PC-3 (cell line): ENCODE measurements at regions not wholly inside any gene's neighbourhood (a gene's known extent, or its start where the extent isn't known, plus 50 kb on each side); places are given as distances from the start of the nearest gene placed in this dataset.

Experiments
- ATAC-seq: fragments of 200-7000 bp; cut with Tn5 transposase; 2 replicates; pipeline ENCODE4 v1.9.1; 2020; ENCODE audit warnings: mild to moderate bottlenecking, moderate library complexity
- BruUV-seq: library from RNA; stranded (reverse); fragments of 400-500 nt; replicated peaks from 2 replicates; lab custom pipeline; 2021; lab: Mats Ljungman, UMichigan
- CTCF ChIA-PET: fragments of 300-600 bp; sonication (Branson Sonifier 250); formaldehyde crosslinking; loops from one replicate; lab custom pipeline; 2022; ENCODE audit warnings: antibody characterized with exemption; lab: Charles Lee
- POLR2A ChIA-PET: fragments of 300-600 bp; sonication (Branson Sonifier 250); formaldehyde crosslinking; loops from one replicate; lab custom pipeline; 2022; ENCODE audit warnings: antibody characterized with exemption; ENCODE audit not compliant: unreplicated experiment; lab: Charles Lee
- DNase-seq: peaks from one replicate; pipeline ENCODE4 v3.0.0-alpha.2; 2015
- H2AFZ ChIP-seq: fragments of 300-600 bp; sonication (generic); 2 replicates; pipeline ENCODE4 v1.6.0; 2016; ENCODE audit warnings: antibody characterized with exemption, low read length
- H3F3A ChIP-seq: fragments of 300-600 bp; sonication (generic); one replicate; pipeline ENCODE4 v1.6.0; 2017; ENCODE audit warnings: antibody characterized with exemption, low read length, control low read depth, mild to moderate bottlenecking; ENCODE audit not compliant: unreplicated experiment
- H3K27ac ChIP-seq: fragments of 300-600 bp; sonication (generic); 2 replicates; pipeline ENCODE4 v1.5.1; 2016; ENCODE audit warnings: mild to moderate bottlenecking, low read length
- H3K27me3 ChIP-seq: fragments of 300-600 bp; sonication (generic); 2 replicates; pipeline ENCODE4 v1.6.1; 2016; ENCODE audit warnings: low read length, mixed read lengths
- H3K36me3 ChIP-seq: fragments of 300-600 bp; sonication (generic); 2 replicates; pipeline ENCODE4 v1.6.1; 2016; ENCODE audit warnings: low read depth, mixed run types, low read length, mixed read lengths
- H3K4me1 ChIP-seq: fragments of 300-600 bp; sonication (generic); 2 replicates; pipeline ENCODE4 v1.5.1; 2016; ENCODE audit warnings: low read length; ENCODE audit not compliant: insufficient read depth
- H3K4me2 ChIP-seq: fragments of 300-600 bp; sonication (generic); 2 replicates; pipeline ENCODE4 v1.6.0; 2016; ENCODE audit warnings: low read length
- H3K4me3 ChIP-seq: fragments of 300-600 bp; sonication (generic); 2 replicates; pipeline ENCODE4 v1.5.1; 2016; ENCODE audit warnings: mild to moderate bottlenecking, low read length, mixed read lengths
- H3K79me2 ChIP-seq: fragments of 300-600 bp; sonication (generic); 2 replicates; pipeline ENCODE4 v1.6.1; 2017; ENCODE audit warnings: low read length, mixed read lengths
- H3K9ac ChIP-seq: fragments of 300-600 bp; sonication (generic); 2 replicates; pipeline ENCODE4 v1.6.0; 2016; ENCODE audit warnings: mild to moderate bottlenecking, low read length
- H3K9me2 ChIP-seq: fragments of 300-600 bp; sonication (generic); replicated peaks from 2 replicates; pipeline ENCODE4 v1.6.1; 2016; ENCODE audit warnings: mixed run types, low read length, mixed read lengths
- H3K9me3 ChIP-seq: fragments of 300-600 bp; sonication (generic); 2 replicates; pipeline ENCODE4 v1.6.1; 2016; ENCODE audit warnings: low read length, mixed read lengths
- H4K20me1 ChIP-seq: fragments of 300-600 bp; sonication (generic); 2 replicates; pipeline ENCODE4 v1.6.1; 2016; ENCODE audit warnings: low read length, mixed read lengths
- EZH2 ChIP-seq: fragments of 300-600 bp; sonication (generic); IDR thresholded peaks from one replicate; pipeline ENCODE4 v1.6.1; 2017; ENCODE audit warnings: antibody characterized with exemption, mild to moderate bottlenecking, low read length; ENCODE audit not compliant: unreplicated experiment
- EZH2phosphoT487 ChIP-seq: fragments of 300-600 bp; sonication (generic); IDR thresholded peaks from 2 replicates; pipeline ENCODE4 v1.6.1; 2018; ENCODE audit warnings: mild to moderate bottlenecking, antibody characterized with exemption, low read length, borderline replicate concordance
- intact Hi-C: fragments of 100-400 bp; cut with micrococcal nuclease; formaldehyde crosslinking; loops from 2 replicates; pipeline ENCODE4 v1.9.0; 2023
- TF ChIP-seq, protein P1 (sequence below): fragments of 300-600 bp; sonication (generic); conservative IDR thresholded peaks from 2 replicates; pipeline ENCODE4 v1.5.1; 2017; ENCODE audit warnings: antibody characterized with exemption, low read depth, mild to moderate bottlenecking, low read length

DNA sequence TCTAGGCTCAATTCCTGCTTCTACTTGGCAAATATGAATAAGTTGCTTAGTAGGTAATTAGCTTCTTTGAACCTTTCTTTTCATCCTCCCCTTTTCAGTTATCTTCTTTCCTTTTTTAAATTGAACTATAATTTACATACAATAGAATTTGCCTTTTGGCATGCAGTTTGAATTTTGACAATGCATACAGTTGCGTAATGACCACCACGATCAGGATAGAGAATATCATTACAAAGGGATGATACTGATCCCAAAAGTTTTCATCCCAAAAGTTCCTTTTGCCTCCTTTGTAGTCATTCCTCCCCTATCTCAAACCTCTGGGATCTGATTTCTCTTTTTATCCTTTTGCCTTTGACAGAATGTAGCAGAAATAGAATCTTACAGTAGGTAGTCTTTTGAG, 164.4 kb downstream of the NOC3L start:
- H3K4me1 ChIP-seq: peaks cover 18% of the 10 kb centered on the region
- TF ChIP-seq EZH2 (no peak), EZH2phosphoT487 (no peak)
- TF ChIP-seq, protein P1, sequence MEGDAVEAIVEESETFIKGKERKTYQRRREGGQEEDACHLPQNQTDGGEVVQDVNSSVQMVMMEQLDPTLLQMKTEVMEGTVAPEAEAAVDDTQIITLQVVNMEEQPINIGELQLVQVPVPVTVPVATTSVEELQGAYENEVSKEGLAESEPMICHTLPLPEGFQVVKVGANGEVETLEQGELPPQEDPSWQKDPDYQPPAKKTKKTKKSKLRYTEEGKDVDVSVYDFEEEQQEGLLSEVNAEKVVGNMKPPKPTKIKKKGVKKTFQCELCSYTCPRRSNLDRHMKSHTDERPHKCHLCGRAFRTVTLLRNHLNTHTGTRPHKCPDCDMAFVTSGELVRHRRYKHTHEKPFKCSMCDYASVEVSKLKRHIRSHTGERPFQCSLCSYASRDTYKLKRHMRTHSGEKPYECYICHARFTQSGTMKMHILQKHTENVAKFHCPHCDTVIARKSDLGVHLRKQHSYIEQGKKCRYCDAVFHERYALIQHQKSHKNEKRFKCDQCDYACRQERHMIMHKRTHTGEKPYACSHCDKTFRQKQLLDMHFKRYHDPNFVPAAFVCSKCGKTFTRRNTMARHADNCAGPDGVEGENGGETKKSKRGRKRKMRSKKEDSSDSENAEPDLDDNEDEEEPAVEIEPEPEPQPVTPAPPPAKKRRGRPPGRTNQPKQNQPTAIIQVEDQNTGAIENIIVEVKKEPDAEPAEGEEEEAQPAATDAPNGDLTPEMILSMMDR: no peak
- H4K20me1 ChIP-seq: no peaks in the 10 kb centered on the region
- no peak for ATAC-seq
- POLR2A ChIA-PET: no interaction called here
- DNase-seq: no peak
- intact Hi-C loops: no loop called here
- no peak overlapping the region for H3K9ac ChIP-seq
- H3K27me3 ChIP-seq: no peaks in the 10 kb centered on the region
- H3K27ac ChIP-seq: no peak overlapping the region
- H3K36me3 ChIP-seq: no peaks in the 10 kb centered on the region
- no peak overlapping the region for H2AFZ ChIP-seq
- no peaks in the 10 kb centered on the region for H3K9me2 ChIP-seq
- CTCF ChIA-PET: no interaction called here
- no peak overlapping the region for H3K4me2 ChIP-seq
- no peaks in the 10 kb centered on the region for H3K9me3 ChIP-seq
- no peaks in the 10 kb centered on the region for H3K79me2 ChIP-seq
- no TSS peak for BruUV-seq
- no peak overlapping the region for H3K4me3 ChIP-seq
- no peaks in the 10 kb centered on the region for H3F3A ChIP-seq

DNA sequence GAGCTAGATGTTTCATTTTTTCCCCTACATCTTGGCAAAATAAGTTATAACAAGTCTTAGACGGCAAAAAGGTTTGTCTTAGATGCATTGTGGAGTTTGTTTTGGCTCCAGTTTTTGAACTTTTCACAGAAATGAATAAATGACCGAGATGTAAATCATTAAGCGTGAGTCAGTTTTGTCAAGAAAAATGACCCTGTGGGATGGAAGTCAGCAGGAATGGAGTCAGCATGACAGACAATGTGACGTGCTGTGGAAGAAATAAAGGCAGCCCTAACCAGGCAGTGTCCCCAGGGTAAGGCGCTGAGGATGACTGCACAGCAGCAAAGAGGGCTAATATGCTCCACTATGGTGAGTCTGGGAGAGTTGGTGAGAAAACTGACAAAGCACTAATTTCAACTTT, 163.2 kb downstream of the NOC3L start:
- Histone ChIP-seq H4K20me1 (no peaks in the 10 kb centered on the region), H3K79me2 (no peaks in the 10 kb centered on the region), H3K4me3 (no peak overlapping the region), H3K36me3 (no peaks in the 10 kb centered on the region), H2AFZ (no peak overlapping the region), H3K9ac (no peak overlapping the region), H3K9me3 (no peaks in the 10 kb centered on the region), H3K27me3 (no peaks in the 10 kb centered on the region), H3K27ac (0 out of 2 replicates have a peak overlapping the region, but pooled peaks have one; percentile 39), H3K9me2 (no peaks in the 10 kb centered on the region), H3K4me1 (peaks cover 8% of the 10 kb centered on the region), H3K4me2 (no peak overlapping the region), H3F3A (no peaks in the 10 kb centered on the region)
- DNase-seq (peak; percentile 24), ATAC-seq (no peak)
- TF ChIP-seq EZH2 (no peak), EZH2phosphoT487 (no peak)
- TF ChIP-seq, protein P1: no peak
- ChIA-PET CTCF (no interaction called here), POLR2A (no interaction called here)
- BruUV-seq: no TSS peak
- intact Hi-C loops: no loop called here

DNA sequence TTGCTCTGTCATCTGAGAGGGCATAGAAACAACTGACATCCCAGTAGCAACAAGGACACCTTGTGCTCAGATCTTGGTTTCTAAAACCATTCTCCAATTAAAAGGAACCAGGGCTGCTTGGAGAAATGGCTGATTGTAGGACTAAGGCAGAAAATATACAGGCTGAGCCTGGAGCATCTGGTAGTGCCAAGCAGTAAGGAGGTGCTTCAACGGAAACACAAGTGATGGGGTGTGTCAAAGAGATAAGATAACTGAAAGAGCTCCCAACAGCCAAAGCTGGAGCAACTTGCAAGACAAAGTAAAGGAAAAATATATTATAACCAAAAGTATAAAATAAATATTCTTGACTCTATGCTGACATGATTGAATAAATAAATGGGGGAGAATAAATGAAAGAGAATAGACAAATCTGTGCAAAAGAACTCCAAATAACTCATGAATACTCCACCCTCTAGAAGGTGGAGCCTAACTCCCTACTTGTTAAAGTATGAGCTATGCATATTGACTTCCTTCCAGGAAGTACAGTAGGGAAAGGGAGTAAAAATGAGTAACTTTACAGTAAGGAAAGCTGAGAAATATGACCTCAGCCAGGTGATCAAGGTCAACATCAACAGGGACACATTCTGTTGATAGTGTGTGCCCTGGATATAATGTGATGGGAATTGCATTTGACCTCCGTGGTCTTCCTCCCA, 162.4 kb downstream of the NOC3L start:
- peak; percentile 15 for DNase-seq
- ChIA-PET POLR2A (no interaction called here), CTCF (no interaction called here)
- no peaks in the 10 kb centered on the region for H3K27me3 ChIP-seq
- H3K79me2 ChIP-seq: no peaks in the 10 kb centered on the region
- no peaks in the 10 kb centered on the region for H4K20me1 ChIP-seq
- H2AFZ ChIP-seq: no peak overlapping the region
- no peak overlapping the region for H3K9ac ChIP-seq
- H3K9me2 ChIP-seq: no peaks in the 10 kb centered on the region
- no peaks in the 10 kb centered on the region for H3K9me3 ChIP-seq
- no peaks in the 10 kb centered on the region for H3K36me3 ChIP-seq
- H3K27ac ChIP-seq: no peak overlapping the region
- no TSS peak for BruUV-seq
- TF ChIP-seq EZH2phosphoT487: no peak
- TF ChIP-seq, protein P1: no peak
- TF ChIP-seq EZH2: no peak
- no peak overlapping the region for H3K4me3 ChIP-seq
- ATAC-seq: no peak; the same call in 1 of the 2 replicates
- H3K4me1 ChIP-seq: peaks cover 8% of the 10 kb centered on the region
- no peak overlapping the region for H3K4me2 ChIP-seq
- intact Hi-C loops: no loop called here
- no peaks in the 10 kb centered on the region for H3F3A ChIP-seq
